GM12892 (cell line): ENCODE measurements at regions not wholly inside any gene's neighbourhood (a gene's known extent, or its start where the extent isn't known, plus 50 kb on each side); places are given as distances from the start of the nearest gene placed in this dataset.

Source experiments
- DNase-seq: peaks from one replicate; pipeline ENCODE4 v3.0.0; 2011; ENCODE audit not compliant: insufficient read length
- FAIRE-seq: peaks from 2 replicates; lab custom pipeline; 2011; peaks lifted over from hg19 to GRCh38; lab: Jason Lieb, UNC
- POLR2A ChIP-seq: IDR thresholded peaks from 2 replicates; pipeline ENCODE4 v1.6.1; 2011; ENCODE audit warnings: low read depth, low read length, control low read depth
- POLR2AphosphoS5 ChIP-seq: IDR thresholded peaks from 2 replicates; pipeline ENCODE4 v1.6.1; 2011; ENCODE audit warnings: low read depth, low read length, control low read depth
- TAF1 ChIP-seq: IDR thresholded peaks from 2 replicates; pipeline ENCODE4 v1.6.1; 2011; ENCODE audit warnings: low read depth, mild to moderate bottlenecking, control low read depth, low read length, borderline replicate concordance

- no peak for FAIRE-seq
- no peak for TF ChIP-seq TAF1
- TF ChIP-seq POLR2A: no peak
These were observed 1205.9 kb upstream of the GYPC start for GRCh38 chr2:125450092-125450491.

GRCh38 chr2:125455110-125455509 is 1200.8 kb upstream of the GYPC start:
- TF ChIP-seq POLR2A (no peak), POLR2AphosphoS5 (no peak), TAF1 (no peak)
- DNase-seq (no peak), FAIRE-seq (no peak)

More at GRCh38 chr2:125450092-125450491, 1205.9 kb upstream of the GYPC start:
- no peak for DNase-seq

- DNase-seq (no peak), FAIRE-seq (no peak)
- TF ChIP-seq TAF1 (no peak), POLR2AphosphoS5 (no peak), POLR2A (no peak)
These were observed 1199.1 kb upstream of the GYPC start for GRCh38 chr2:125456693-125457363.

GRCh38 chr2:125471963-125472362 is 1184.0 kb upstream of the GYPC start:
- TF ChIP-seq POLR2A (no peak), TAF1 (no peak), POLR2AphosphoS5 (no peak)
- FAIRE-seq: peak; percentile 84
- no peak for DNase-seq

GRCh38 chr2:125479143-125479636 is 1176.8 kb upstream of the GYPC start:
- FAIRE-seq (no peak), DNase-seq (no peak)
- no peak for TF ChIP-seq TAF1
- TF ChIP-seq POLR2A: no peak
- TF ChIP-seq POLR2AphosphoS5: no peak

- DNase-seq (no peak), FAIRE-seq (no peak)
- no peak for TF ChIP-seq POLR2AphosphoS5
- TF ChIP-seq POLR2A: no peak
- no peak for TF ChIP-seq TAF1
These were observed 1165.7 kb upstream of the GYPC start for GRCh38 chr2:125490308-125490707.

- TF ChIP-seq POLR2AphosphoS5: no peak
- TF ChIP-seq TAF1: no peak
- no peak for TF ChIP-seq POLR2A
- FAIRE-seq (no peak), DNase-seq (no peak)
These were observed 1164.3 kb upstream of the GYPC start for GRCh38 chr2:125491663-125492062.

- FAIRE-seq (no peak), DNase-seq (no peak)
- TF ChIP-seq POLR2A (no peak), TAF1 (no peak), POLR2AphosphoS5 (no peak)
These were observed 1143.6 kb upstream of the GYPC start for GRCh38 chr2:125512313-125512712.

- DNase-seq (no peak), FAIRE-seq (no peak)
These were observed 1139.4 kb upstream of the GYPC start for GRCh38 chr2:125516496-125517109.

GRCh38 chr2:125526093-125526492 is 1129.9 kb upstream of the GYPC start:
- FAIRE-seq: no peak
- DNase-seq: no peak

More at GRCh38 chr2:125516496-125517109, 1139.4 kb upstream of the GYPC start:
- no peak for TF ChIP-seq POLR2AphosphoS5
- no peak for TF ChIP-seq POLR2A
- no peak for TF ChIP-seq TAF1

GRCh38 chr2:125535089-125535488 is 1120.9 kb upstream of the GYPC start:
- TF ChIP-seq POLR2A (no peak), TAF1 (no peak), POLR2AphosphoS5 (no peak)
- no peak for FAIRE-seq

More at GRCh38 chr2:125526093-125526492, 1129.9 kb upstream of the GYPC start:
- TF ChIP-seq POLR2A: no peak
- no peak for TF ChIP-seq POLR2AphosphoS5
- TF ChIP-seq TAF1: no peak

GRCh38 chr2:125543968-125544514 is 1111.9 kb upstream of the GYPC start:
- FAIRE-seq (no peak), DNase-seq (no peak)

More at GRCh38 chr2:125535089-125535488, 1120.9 kb upstream of the GYPC start:
- no peak for DNase-seq

GRCh38 chr2:125553768-125554167 is 1102.2 kb upstream of the GYPC start:
- no peak for FAIRE-seq
- no peak for DNase-seq
- TF ChIP-seq POLR2AphosphoS5 (no peak), POLR2A (no peak), TAF1 (no peak)

More at GRCh38 chr2:125543968-125544514, 1111.9 kb upstream of the GYPC start:
- TF ChIP-seq POLR2A: no peak
- no peak for TF ChIP-seq TAF1
- no peak for TF ChIP-seq POLR2AphosphoS5
